Fibroblast of skin of abdomen (primary cell): ENCODE measurements at regions not wholly inside any gene's neighbourhood (a gene's known extent, or its start where the extent isn't known, plus 50 kb on each side); places are given as distances from the start of the nearest gene placed in this dataset.
A peak's percentile ranks its signal among the peaks of the same experiment; 100 is the strongest.
"Not testable (repeated sequence)": the region's sequence is repeated elsewhere in the genome, so short reads cannot be mapped to it uniquely, and the experiment has no call there.

Experiments used
- DNase-seq: peaks from one replicate; pipeline ENCODE4 v3.0.0-alpha.2; 2013

GRCh38 chr3:30448450-30449289 lies 157.7 kb upstream of the TGFBR2 start:
- peak; percentile 88 for DNase-seq

GRCh38 chr3:30449290-30449632 lies 157.1 kb upstream of the TGFBR2 start:
- DNase-seq: no peak

GRCh38 chr3:30452446-30452845 lies 154.0 kb upstream of the TGFBR2 start:
- DNase-seq: no peak

GRCh38 chr3:30453360-30454039 lies 152.9 kb upstream of the TGFBR2 start:
- peak; percentile 74 for DNase-seq

GRCh38 chr3:30454636-30455035 lies 151.8 kb upstream of the TGFBR2 start:
- DNase-seq: no peak

- not testable (repeated sequence) for DNase-seq
Measured at GRCh38 chr3:30455112-30455511, 151.3 kb upstream of the TGFBR2 start.

- no peak for DNase-seq
Measured at GRCh38 chr3:30455840-30456239, 150.6 kb upstream of the TGFBR2 start.

- no peak for DNase-seq
Measured at GRCh38 chr3:30456264-30456663, 150.1 kb upstream of the TGFBR2 start.

- no peak for DNase-seq
Measured at GRCh38 chr3:30457081-30457480, 149.3 kb upstream of the TGFBR2 start.

- no peak for DNase-seq
Measured at GRCh38 chr3:30457726-30458125, 148.7 kb upstream of the TGFBR2 start.

GRCh38 chr3:30458376-30459171 lies 147.8 kb upstream of the TGFBR2 start:
- no peak for DNase-seq

GRCh38 chr3:30461311-30461710 lies 145.1 kb upstream of the TGFBR2 start:
- no peak for DNase-seq

- DNase-seq: no peak
Measured at GRCh38 chr3:30462721-30463470, 143.5 kb upstream of the TGFBR2 start.

- DNase-seq: no peak
Measured at GRCh38 chr3:30464381-30464780, 142.0 kb upstream of the TGFBR2 start.

- DNase-seq: no peak
Measured at GRCh38 chr3:30465454-30465853, 140.9 kb upstream of the TGFBR2 start.

GRCh38 chr3:30467596-30468238 lies 138.7 kb upstream of the TGFBR2 start:
- DNase-seq: peak; percentile 44

GRCh38 chr3:30469133-30469532 lies 137.3 kb upstream of the TGFBR2 start:
- peak; percentile 40 for DNase-seq

- peak; percentile 61 for DNase-seq
Measured at GRCh38 chr3:30470496-30470895, 135.9 kb upstream of the TGFBR2 start.

GRCh38 chr3:30471066-30471465 lies 135.3 kb upstream of the TGFBR2 start:
- DNase-seq: peak; percentile 81

- no peak for DNase-seq
Measured at GRCh38 chr3:30471796-30472489, 134.5 kb upstream of the TGFBR2 start.

GRCh38 chr3:30473374-30474051 lies 132.9 kb upstream of the TGFBR2 start:
- peak; percentile 36 for DNase-seq
